T-helper 2 cell treated with Interferon-gamma antibody and Interleukin-4, amounts not matched to agents 5 μg/mL and 100 μg/mL, for 36 hours (primary cell): ENCODE measurements at regions not wholly inside any gene's neighbourhood (a gene's known extent, or its start where the extent isn't known, plus 50 kb on each side); places are given as distances from the start of the nearest gene placed in this dataset.
"Not testable (repeated sequence)": the region's sequence is repeated elsewhere in the genome, so short reads cannot be mapped to it uniquely, and the experiment has no call there.

Experiments used
- DNase-seq: peaks from one replicate; pipeline ENCODE4 v3.0.0; 2021; ENCODE audit warnings: low spot score
- H3K27ac Mint-ChIP-seq: one replicate; pipeline ENCODE4 v1.8.0; 2021; ENCODE audit warnings: mild to moderate bottlenecking, mixed read lengths
- H3K27me3 Mint-ChIP-seq: one replicate; pipeline ENCODE4 v1.8.0; 2021; ENCODE audit warnings: low read depth, mixed read lengths
- H3K36me3 Mint-ChIP-seq: one replicate; pipeline ENCODE4 v1.8.0; 2021; ENCODE audit warnings: low read depth, mixed read lengths
- H3K4me1 Mint-ChIP-seq: one replicate; pipeline ENCODE4 v1.8.0; 2021; ENCODE audit warnings: low read depth, mixed read lengths
- H3K4me3 Mint-ChIP-seq: one replicate; pipeline ENCODE4 v1.8.0; 2022; ENCODE audit warnings: mild to moderate bottlenecking, moderate library complexity, mixed read lengths
- H3K9me3 Mint-ChIP-seq: one replicate; pipeline ENCODE4 v1.8.0; 2021; ENCODE audit warnings: mixed read lengths

DNA sequence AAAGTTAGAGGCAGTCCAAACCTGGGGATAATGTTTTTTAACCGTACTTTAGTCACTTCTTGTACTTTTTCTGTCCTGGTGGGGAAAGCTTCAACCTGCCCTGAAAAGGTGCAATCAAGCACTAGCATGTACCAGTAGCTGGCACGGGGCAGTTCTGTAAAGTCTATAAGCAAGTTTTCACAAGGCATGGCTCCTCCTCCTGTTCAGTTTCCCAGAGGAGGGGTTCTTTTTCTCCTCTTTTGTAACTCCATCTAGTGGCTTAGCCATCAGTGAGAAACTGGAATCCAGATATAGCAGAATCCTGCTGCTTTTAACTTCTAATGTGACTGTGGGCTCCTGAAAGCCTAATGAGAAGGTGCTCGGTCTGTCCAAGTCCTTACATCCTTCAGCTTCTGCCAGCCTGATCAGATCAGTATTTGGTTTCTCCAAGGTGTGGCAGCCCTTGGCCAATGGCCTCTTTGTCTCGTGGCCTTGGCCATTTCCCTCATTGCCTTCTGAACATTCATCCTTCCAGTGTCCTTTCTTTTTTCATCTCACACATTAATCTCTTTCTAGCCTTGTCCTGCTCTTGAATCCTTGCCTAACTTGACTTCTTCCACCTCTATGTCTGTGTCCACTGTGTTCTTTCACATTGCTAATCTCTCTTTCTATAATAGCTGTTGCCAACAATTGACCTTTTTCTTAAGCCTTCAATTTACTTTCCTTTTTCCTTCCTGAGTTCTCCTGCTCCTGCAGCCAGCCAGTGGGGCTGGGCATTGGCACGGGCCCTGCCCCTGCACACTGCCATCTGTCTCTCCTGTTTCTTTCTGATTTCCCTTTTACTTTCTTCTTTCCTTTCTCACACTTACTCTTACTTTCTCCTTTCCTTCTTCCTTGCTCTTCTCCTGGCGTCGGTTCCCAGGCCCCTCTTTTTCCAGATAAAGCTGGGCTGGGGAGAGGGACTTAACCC lies 222.0 kb upstream of the SYNCRIP start:
- no peaks in the 10 kb centered on the region for H3K36me3 Mint-ChIP-seq
- no peak for DNase-seq
- no peak overlapping the region for H3K27ac Mint-ChIP-seq
- H3K4me1 Mint-ChIP-seq = no peaks in the 10 kb centered on the region
- H3K4me3 Mint-ChIP-seq = no peak overlapping the region
- no peaks in the 10 kb centered on the region for H3K27me3 Mint-ChIP-seq
- H3K9me3 Mint-ChIP-seq = no peaks in the 10 kb centered on the region

DNA sequence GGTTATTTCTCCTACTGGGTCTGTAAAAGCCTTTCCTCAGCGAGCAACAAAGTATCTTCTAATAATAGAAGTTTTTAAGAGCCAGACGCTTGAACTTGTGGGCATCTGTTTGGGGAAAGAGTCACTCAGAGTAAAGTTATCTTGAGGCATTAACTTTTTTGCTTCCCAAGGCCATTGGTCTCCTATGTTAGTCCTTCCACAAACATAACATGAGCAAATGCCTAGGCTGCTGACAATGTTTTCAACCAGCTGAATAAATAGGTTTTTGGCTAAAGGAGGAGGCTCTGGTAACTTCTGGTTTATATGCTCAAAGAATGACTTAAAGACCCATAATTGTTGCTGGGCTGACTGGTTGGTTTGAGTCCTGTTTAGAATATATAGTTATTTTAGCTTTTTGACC lies 213.5 kb upstream of the SYNCRIP start:
- H3K27me3 Mint-ChIP-seq = no peaks in the 10 kb centered on the region
- H3K27ac Mint-ChIP-seq = no peak overlapping the region
- H3K4me3 Mint-ChIP-seq = no peak overlapping the region
- no peak for DNase-seq
- no peaks in the 10 kb centered on the region for H3K4me1 Mint-ChIP-seq
- no peaks in the 10 kb centered on the region for H3K9me3 Mint-ChIP-seq
- H3K36me3 Mint-ChIP-seq = no peaks in the 10 kb centered on the region

- not testable (repeated sequence) for DNase-seq, H3K4me1 Mint-ChIP-seq, H3K27me3 Mint-ChIP-seq, H3K4me3 Mint-ChIP-seq, H3K27ac Mint-ChIP-seq, H3K36me3 Mint-ChIP-seq
- H3K9me3 Mint-ChIP-seq = peaks cover 23% of the 10 kb centered on the region
Observed at GRCh38 chr6:85838351-85839119, 195.8 kb upstream of the SYNCRIP start.

DNA sequence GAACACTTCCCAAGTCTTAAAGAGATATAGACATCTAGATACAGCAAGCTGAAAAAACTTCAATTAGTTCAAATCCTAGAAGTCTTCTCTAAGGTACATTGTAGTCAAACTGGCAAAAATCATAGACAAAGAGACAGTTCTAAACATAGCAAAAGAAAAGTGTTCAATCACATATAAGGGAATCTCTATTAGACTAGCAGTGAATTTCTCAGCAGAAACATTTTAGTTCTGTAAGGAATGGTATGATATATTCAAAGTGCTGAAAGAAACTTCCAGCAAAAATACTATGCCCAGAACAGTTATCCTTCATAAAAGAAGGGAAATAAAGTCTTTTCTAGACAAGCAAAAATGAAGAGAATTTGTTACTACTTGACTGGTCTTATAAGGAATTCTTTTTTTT lies 186.3 kb upstream of the SYNCRIP start:
- Mint-ChIP-seq H3K9me3 (peaks cover 30% of the 10 kb centered on the region), H3K4me1 (no peaks in the 10 kb centered on the region), H3K27ac (no peak overlapping the region), H3K27me3 (no peaks in the 10 kb centered on the region), H3K4me3 (no peak overlapping the region), H3K36me3 (no peaks in the 10 kb centered on the region)
- DNase-seq = no peak

GRCh38 chr6:85826997-85827396 lies 184.3 kb upstream of the SYNCRIP start:
- no peaks in the 10 kb centered on the region for H3K4me1 Mint-ChIP-seq
- DNase-seq = no peak
- H3K9me3 Mint-ChIP-seq = peaks cover 31% of the 10 kb centered on the region
- no peak overlapping the region for H3K4me3 Mint-ChIP-seq
- no peaks in the 10 kb centered on the region for H3K36me3 Mint-ChIP-seq
- H3K27ac Mint-ChIP-seq = no peak overlapping the region
- H3K27me3 Mint-ChIP-seq = no peaks in the 10 kb centered on the region

- Mint-ChIP-seq H3K9me3 (peaks cover 31% of the 10 kb centered on the region), H3K27ac (no peak overlapping the region), H3K4me3 (no peak overlapping the region), H3K4me1 (no peaks in the 10 kb centered on the region), H3K27me3 (no peaks in the 10 kb centered on the region), H3K36me3 (no peaks in the 10 kb centered on the region)
- no peak for DNase-seq
Observed at GRCh38 chr6:85824329-85824728, 181.6 kb upstream of the SYNCRIP start.

DNA sequence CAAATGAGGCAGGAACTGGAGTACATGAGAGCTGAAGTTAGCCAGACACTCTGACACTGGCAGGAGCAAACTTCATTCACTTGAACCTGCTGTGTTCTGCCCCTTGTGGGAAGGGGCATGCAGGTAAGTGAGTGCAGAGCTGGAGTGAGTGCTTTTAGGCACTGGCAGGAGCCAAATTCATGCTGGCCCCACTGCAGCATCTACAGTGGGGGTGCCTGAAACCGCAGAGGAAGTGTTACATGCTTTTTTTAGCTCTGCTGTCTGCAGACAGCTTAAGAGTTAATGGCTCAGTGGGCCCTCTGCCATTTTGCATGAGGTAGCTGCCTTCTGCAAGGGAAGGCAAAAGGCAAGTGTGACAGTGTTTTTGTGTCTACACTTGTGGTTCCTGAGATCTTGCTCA lies 167.9 kb upstream of the SYNCRIP start:
- DNase-seq = no peak
- Mint-ChIP-seq H3K4me1 (no peaks in the 10 kb centered on the region), H3K9me3 (peaks cover 29% of the 10 kb centered on the region), H3K27ac (no peak overlapping the region), H3K36me3 (no peaks in the 10 kb centered on the region), H3K27me3 (no peaks in the 10 kb centered on the region), H3K4me3 (no peak overlapping the region)

GRCh38 chr6:85803721-85804120 lies 161.0 kb upstream of the SYNCRIP start:
- H3K4me1 Mint-ChIP-seq = no peaks in the 10 kb centered on the region
- no peak overlapping the region for H3K27ac Mint-ChIP-seq
- no peak overlapping the region for H3K4me3 Mint-ChIP-seq
- peaks cover 13% of the 10 kb centered on the region for H3K9me3 Mint-ChIP-seq
- H3K27me3 Mint-ChIP-seq = no peaks in the 10 kb centered on the region
- no peak for DNase-seq
- H3K36me3 Mint-ChIP-seq = no peaks in the 10 kb centered on the region

DNA sequence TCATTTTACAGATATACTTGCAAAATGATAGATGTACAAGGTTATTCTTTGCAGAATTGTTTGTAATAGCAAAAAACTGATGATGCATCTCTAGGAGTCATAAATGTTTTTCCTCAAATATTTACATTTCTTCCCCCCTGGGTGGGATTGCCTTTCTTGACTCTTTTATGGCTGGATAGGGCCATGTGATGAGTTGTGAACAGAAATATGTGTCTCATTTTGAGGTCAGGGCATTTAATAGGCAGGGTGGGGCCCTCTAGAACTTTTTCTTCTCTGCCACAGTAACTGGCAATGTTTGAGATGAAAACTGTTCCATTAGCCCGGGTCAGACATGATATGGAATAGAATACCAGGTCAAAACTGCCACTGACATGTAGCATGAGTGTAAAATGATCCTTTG lies 159.5 kb upstream of the SYNCRIP start:
- H3K4me1 Mint-ChIP-seq = no peaks in the 10 kb centered on the region
- H3K27me3 Mint-ChIP-seq = no peaks in the 10 kb centered on the region
- no peak overlapping the region for H3K4me3 Mint-ChIP-seq
- no peak for DNase-seq
- H3K36me3 Mint-ChIP-seq = no peaks in the 10 kb centered on the region
- no peak overlapping the region for H3K27ac Mint-ChIP-seq
- peaks cover 9% of the 10 kb centered on the region for H3K9me3 Mint-ChIP-seq

DNA sequence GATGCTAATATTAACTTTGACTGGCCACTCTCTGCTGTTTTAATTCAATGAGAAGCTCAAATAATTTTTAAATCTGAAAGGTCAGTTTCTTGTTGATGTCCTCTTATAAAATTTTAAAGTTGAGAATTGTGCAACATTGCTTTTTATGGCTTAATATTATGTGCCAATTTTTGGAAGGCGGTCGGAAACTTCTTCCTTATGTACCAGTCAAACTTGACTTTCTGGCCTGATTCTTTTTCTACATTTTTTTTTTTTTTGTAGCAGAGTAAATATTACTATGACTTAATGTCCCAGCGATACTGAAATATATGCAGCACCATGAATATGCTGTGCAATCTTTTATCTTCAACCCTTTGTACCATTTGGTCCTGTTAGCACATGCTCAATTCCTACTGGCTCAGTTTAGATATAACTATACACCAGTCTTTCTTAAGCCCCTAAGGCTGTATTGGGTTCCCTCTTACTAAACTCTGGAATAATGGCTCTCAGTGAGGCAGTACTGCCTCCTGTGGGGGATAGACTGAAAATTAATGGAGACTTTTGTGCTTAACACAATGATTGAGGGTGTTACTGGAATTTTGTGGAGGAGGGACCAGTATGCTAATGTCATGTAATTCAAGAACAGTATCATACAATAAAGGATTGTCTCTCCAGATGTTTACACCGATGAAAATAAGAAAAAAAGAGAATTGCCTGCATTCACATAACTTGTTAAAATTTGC lies 156.4 kb upstream of the SYNCRIP start:
- Mint-ChIP-seq H3K4me1 (no peaks in the 10 kb centered on the region), H3K27me3 (no peaks in the 10 kb centered on the region), H3K36me3 (no peaks in the 10 kb centered on the region), H3K4me3 (no peak overlapping the region), H3K9me3 (no peaks in the 10 kb centered on the region), H3K27ac (no peak overlapping the region)
- no peak for DNase-seq

DNA sequence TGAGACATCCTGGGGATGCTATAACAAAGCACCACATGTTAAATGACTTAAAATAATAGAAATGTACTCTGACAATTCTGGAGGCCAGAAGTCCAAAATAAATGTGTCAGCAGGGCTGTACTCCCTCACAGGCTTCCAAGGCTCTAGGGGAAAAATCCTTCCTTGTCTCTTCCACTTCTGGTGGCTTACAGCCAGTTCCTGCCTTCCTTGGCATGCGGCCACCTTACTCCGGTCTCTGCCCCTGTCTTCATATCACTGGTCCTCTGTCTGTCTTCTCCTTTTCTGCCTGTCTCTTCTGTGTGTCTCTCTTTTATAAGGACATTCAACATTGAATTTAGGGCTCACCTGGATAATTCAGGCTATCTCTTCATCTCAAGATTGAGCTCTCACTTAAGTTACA lies 155.3 kb upstream of the SYNCRIP start:
- no peak overlapping the region for H3K27ac Mint-ChIP-seq
- H3K9me3 Mint-ChIP-seq = no peaks in the 10 kb centered on the region
- no peaks in the 10 kb centered on the region for H3K4me1 Mint-ChIP-seq
- no peak overlapping the region for H3K4me3 Mint-ChIP-seq
- no peaks in the 10 kb centered on the region for H3K36me3 Mint-ChIP-seq
- H3K27me3 Mint-ChIP-seq = no peaks in the 10 kb centered on the region
- no peak for DNase-seq

- no peak overlapping the region for H3K27ac Mint-ChIP-seq
- H3K9me3 Mint-ChIP-seq = no peaks in the 10 kb centered on the region
- H3K36me3 Mint-ChIP-seq = no peaks in the 10 kb centered on the region
- H3K4me3 Mint-ChIP-seq = no peak overlapping the region
- no peaks in the 10 kb centered on the region for H3K4me1 Mint-ChIP-seq
- no peaks in the 10 kb centered on the region for H3K27me3 Mint-ChIP-seq
- DNase-seq = no peak
Observed at GRCh38 chr6:85795945-85796344, 153.3 kb upstream of the SYNCRIP start.

DNA sequence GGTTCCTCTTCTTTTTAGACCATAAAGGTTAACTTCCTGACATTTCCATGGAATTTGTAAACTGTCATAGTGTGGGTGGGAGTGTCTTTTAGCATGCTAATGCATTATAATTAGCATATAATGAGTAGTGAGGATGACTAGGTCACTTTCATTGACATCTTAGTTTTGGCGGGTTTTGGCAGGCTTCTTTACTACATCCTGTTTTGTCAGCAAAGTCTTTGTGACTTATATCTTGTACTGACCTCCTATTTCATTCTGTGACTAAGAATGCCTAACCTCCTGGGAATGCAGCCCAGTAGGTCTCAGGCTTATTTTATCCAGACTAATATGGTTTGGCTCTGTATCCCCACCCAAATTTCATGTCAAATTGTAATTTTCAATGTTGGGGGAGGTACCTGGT lies 149.6 kb upstream of the SYNCRIP start:
- no peak for DNase-seq
- H3K9me3 Mint-ChIP-seq = no peaks in the 10 kb centered on the region
- no peaks in the 10 kb centered on the region for H3K4me1 Mint-ChIP-seq
- H3K27me3 Mint-ChIP-seq = no peaks in the 10 kb centered on the region
- no peak overlapping the region for H3K27ac Mint-ChIP-seq
- H3K36me3 Mint-ChIP-seq = no peaks in the 10 kb centered on the region
- H3K4me3 Mint-ChIP-seq = no peak overlapping the region

DNA sequence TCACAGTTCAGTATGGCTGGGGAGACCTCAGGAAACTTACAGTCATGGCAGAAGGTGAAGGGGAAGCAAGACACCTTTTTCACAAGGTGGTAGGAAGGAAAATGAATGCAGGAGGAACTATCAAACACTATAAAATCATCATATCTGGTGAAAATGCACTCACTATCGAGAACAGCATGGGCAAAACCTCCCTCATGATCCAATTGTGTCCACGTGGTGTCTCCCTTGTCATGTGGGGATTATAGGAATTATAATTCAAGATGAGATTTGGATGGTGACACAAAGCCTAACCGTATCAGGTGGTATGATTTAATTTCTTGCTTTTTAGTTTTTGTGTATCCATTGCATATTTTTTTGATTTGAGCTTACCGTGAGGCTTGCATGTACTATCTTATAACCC lies 133.2 kb upstream of the SYNCRIP start:
- Mint-ChIP-seq H3K27ac (no peak overlapping the region), H3K9me3 (no peaks in the 10 kb centered on the region), H3K27me3 (no peaks in the 10 kb centered on the region), H3K4me1 (no peaks in the 10 kb centered on the region), H3K36me3 (no peaks in the 10 kb centered on the region), H3K4me3 (no peak overlapping the region)
- no peak for DNase-seq
